Smooth muscle cell (in vitro differentiated cells): ENCODE measurements at regions not wholly inside any gene's neighbourhood (a gene's known extent, or its start where the extent isn't known, plus 50 kb on each side); places are given as distances from the start of the nearest gene placed in this dataset.
"Not testable (repeated sequence)": the region's sequence is repeated elsewhere in the genome, so short reads cannot be mapped to it uniquely, and the experiment has no call there.

ENCODE experiments used
- DNase-seq: peaks from one replicate; lab custom pipeline; 2025; ENCODE audit not compliant: unreplicated experiment; lab: John Stamatoyannopoulos, UW
- H2AFZ ChIP-seq: fragments of 200-600 bp; sonication (generic); 2 replicates; pipeline ENCODE4 v1.6.0; 2016; ENCODE audit warnings: antibody characterized with exemption, low read depth, mild to moderate bottlenecking
- H3F3A ChIP-seq: fragments of 200-600 bp; sonication (generic); 2 replicates; pipeline ENCODE4 v1.6.0; 2017; ENCODE audit warnings: antibody characterized with exemption, low read depth
- H3K27ac ChIP-seq: fragments of 200-600 bp; sonication (generic); 2 replicates; pipeline ENCODE4 v1.5.1; 2016; ENCODE audit warnings: low read depth, mild to moderate bottlenecking
- H3K27me3 ChIP-seq: fragments of 200-600 bp; sonication (generic); 2 replicates; pipeline ENCODE4 v1.6.1; 2016; ENCODE audit warnings: low read depth, mild to moderate bottlenecking
- H3K36me3 ChIP-seq: fragments of 200-600 bp; sonication (generic); 2 replicates; pipeline ENCODE4 v1.5.1; 2016; ENCODE audit warnings: low read depth
- H3K4me1 ChIP-seq: fragments of 200-600 bp; sonication (generic); 2 replicates; pipeline ENCODE4 v1.5.1; 2016; ENCODE audit warnings: low read depth
- H3K4me2 ChIP-seq: fragments of 200-600 bp; sonication (generic); 2 replicates; pipeline ENCODE4 v1.6.0; 2016; ENCODE audit warnings: mild to moderate bottlenecking
- H3K4me3 ChIP-seq: fragments of 200-600 bp; sonication (generic); 2 replicates; pipeline ENCODE4 v1.5.1; 2016; ENCODE audit warnings: mild to moderate bottlenecking
- H3K79me2 ChIP-seq: fragments of 200-600 bp; sonication (generic); 2 replicates; pipeline ENCODE4 v1.6.0; 2016; ENCODE audit warnings: low read depth, mild to moderate bottlenecking
- H3K9ac ChIP-seq: fragments of 200-600 bp; sonication (generic); 2 replicates; pipeline ENCODE4 v1.6.0; 2016; ENCODE audit warnings: low read depth
- H3K9me3 ChIP-seq: fragments of 200-600 bp; sonication (generic); replicated peaks from 2 replicates; pipeline ENCODE4 v1.5.1; 2016; ENCODE audit warnings: low read depth
- H4K20me1 ChIP-seq: fragments of 200-600 bp; sonication (generic); 2 replicates; pipeline ENCODE4 v1.6.0; 2016; ENCODE audit warnings: low read depth
- CTCF ChIP-seq: fragments of 200-600 bp; sonication (generic); IDR thresholded peaks from 2 replicates; pipeline ENCODE4 v1.5.1; 2017; ENCODE audit warnings: borderline replicate concordance, mild to moderate bottlenecking, antibody characterized with exemption; ENCODE audit not compliant: insufficient read depth, poor library complexity, severe bottlenecking
- WGBS: methylation state at CpG from one replicate; pipeline ENCODE4 v1.1.7; 2016; ENCODE audit warnings: low lambda C conversion rate; 5-methylcytosine and 5-hydroxymethylcytosine counted together

- Histone ChIP-seq H3K4me3 (no peak overlapping the region), H4K20me1 (no peaks in the 10 kb centered on the region), H3F3A (no peaks in the 10 kb centered on the region), H3K9ac (no peak overlapping the region), H3K36me3 (no peaks in the 10 kb centered on the region), H3K27ac (no peak overlapping the region), H3K27me3 (no peaks in the 10 kb centered on the region), H3K4me1 (no peaks in the 10 kb centered on the region), H2AFZ (no peak overlapping the region), H3K79me2 (no peaks in the 10 kb centered on the region), H3K4me2 (no peak overlapping the region), H3K9me3 (no peaks in the 10 kb centered on the region)
- 89% methylated on average over 4 of the region's 4 CpGs for whole genome bisulfite sequencing
- no peak for TF ChIP-seq CTCF
- DNase-seq: no peak
Observed at GRCh38 chr21:36229181-36229580, 72.6 kb downstream of the DOP1B start.

- 100% methylated on average over 3 of the region's 3 CpGs for WGBS
Observed at GRCh38 chr21:36231444-36231843, 74.8 kb downstream of the DOP1B start.

GRCh38 chr21:36232641-36233040 lies 76.0 kb downstream of the DOP1B start:
- Histone ChIP-seq H3K27me3 (no peaks in the 10 kb centered on the region), H3K4me1 (peaks cover 9% of the 10 kb centered on the region), H3K9me3 (no peaks in the 10 kb centered on the region), H3K4me3 (no peak overlapping the region), H3K36me3 (no peaks in the 10 kb centered on the region), H3K27ac (no peak overlapping the region), H3F3A (no peaks in the 10 kb centered on the region), H2AFZ (no peak overlapping the region), H3K9ac (no peak overlapping the region), H3K4me2 (no peak overlapping the region), H4K20me1 (no peaks in the 10 kb centered on the region), H3K79me2 (no peaks in the 10 kb centered on the region)
- TF ChIP-seq CTCF: no peak
- 81% methylated on average over 9 of the region's 9 CpGs for WGBS
- DNase-seq: no peak

More at GRCh38 chr21:36231444-36231843, 74.8 kb downstream of the DOP1B start:
- not testable (repeated sequence) for DNase-seq, H3K9me3 ChIP-seq, H3K9ac ChIP-seq, H3F3A ChIP-seq, H3K36me3 ChIP-seq, H3K27ac ChIP-seq, H3K79me2 ChIP-seq, H3K4me3 ChIP-seq, H4K20me1 ChIP-seq, H3K4me2 ChIP-seq, H3K27me3 ChIP-seq, H3K4me1 ChIP-seq, H2AFZ ChIP-seq

- Histone ChIP-seq H3K79me2 (no peaks in the 10 kb centered on the region), H3K27me3 (no peaks in the 10 kb centered on the region), H3K9ac (no peak overlapping the region), H3K4me3 (no peak overlapping the region), H2AFZ (no peak overlapping the region), H3K9me3 (no peaks in the 10 kb centered on the region), H3F3A (no peaks in the 10 kb centered on the region), H3K4me1 (peaks cover 9% of the 10 kb centered on the region), H3K27ac (no peak overlapping the region), H3K4me2 (no peak overlapping the region), H3K36me3 (no peaks in the 10 kb centered on the region), H4K20me1 (no peaks in the 10 kb centered on the region)
- no peak for TF ChIP-seq CTCF
- no peak for DNase-seq
- WGBS: 15% methylated on average over 8 of the region's 8 CpGs
Observed at GRCh38 chr21:36235058-36235582, 78.5 kb downstream of the DOP1B start.
